ENCODE measurements at regions not wholly inside any gene's neighbourhood (a gene's known extent, or its start where the extent isn't known, plus 50 kb on each side); places are given as distances from the start of the nearest gene placed in this dataset.

- DNase-seq (no peak), ATAC-seq (ENCODE audit: poor library complexity) (no peak)
- intact Hi-C loops (cut with DNase I), result no loop called here
These were observed 135.1 kb upstream of the SEMA6D start for GRCh38 chr15:47582233-47582632.

DNA sequence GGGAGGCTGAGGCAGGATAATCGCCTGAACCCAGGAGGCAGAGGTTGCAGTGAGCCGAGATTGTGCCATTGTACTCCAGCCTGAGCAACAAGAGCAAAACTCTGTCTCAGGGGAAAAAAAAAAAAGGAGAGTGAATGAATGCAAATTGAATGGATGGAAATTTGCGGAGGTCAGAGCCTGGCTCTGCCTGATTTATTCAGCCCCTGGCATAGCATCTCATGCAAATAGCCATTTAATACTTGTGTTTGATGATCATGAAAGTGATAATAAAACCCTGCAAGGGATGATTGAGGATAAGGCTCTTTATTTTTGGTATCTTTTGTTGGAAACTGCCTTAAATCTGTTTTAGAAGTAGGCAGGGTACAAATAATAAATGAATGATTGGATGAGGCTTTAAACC, 133.0 kb upstream of the SEMA6D start:
- DNase-seq (no peak), ATAC-seq (ENCODE audit: poor library complexity) (no peak)
- intact Hi-C loops (cut with DNase I), result no loop called here

DNA sequence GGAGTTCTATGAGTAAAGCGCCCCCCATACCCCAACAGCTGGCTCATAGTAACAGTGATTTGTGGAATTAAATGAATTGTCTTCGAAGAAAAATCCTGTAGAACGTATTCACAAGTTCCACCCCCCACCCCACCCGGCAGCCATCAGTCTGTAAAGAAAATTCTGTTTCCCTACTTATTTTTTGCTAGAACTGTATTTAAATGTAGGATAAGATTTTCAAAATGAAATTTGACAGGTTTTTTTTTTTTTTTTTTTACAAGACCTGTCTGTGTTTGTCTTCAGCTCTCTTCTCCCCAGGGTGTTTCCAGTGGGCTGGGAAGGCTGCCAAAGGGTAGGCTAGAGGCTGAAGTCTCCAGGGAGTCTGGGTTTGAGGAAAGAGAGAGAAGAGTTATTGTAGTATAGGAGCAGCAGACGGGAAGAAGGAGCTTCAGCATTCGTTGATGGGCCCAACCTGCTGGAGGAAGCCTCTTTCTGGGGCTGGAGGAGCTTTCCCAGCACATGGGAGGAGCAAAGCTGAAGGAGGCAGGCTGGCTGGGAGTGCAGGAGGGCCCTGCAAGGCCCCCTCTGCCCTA, 130.6 kb upstream of the SEMA6D start:
- DNase-seq (peak; percentile 70), ATAC-seq (ENCODE audit: poor library complexity) (peak; percentile 36)
- intact Hi-C loops (cut with DNase I), result no loop called here

GRCh38 chr15:47587940-47588802, 129.1 kb upstream of the SEMA6D start:
- intact Hi-C loops (cut with DNase I), result no loop called here
- ATAC-seq (ENCODE audit: poor library complexity) (peak; percentile 73), DNase-seq (no peak)

- DNase-seq, result no peak
- intact Hi-C loops (cut with DNase I), result no loop called here
- no peak for ATAC-seq (ENCODE audit: poor library complexity)
These were observed 128.3 kb upstream of the SEMA6D start for GRCh38 chr15:47588958-47589357.

GRCh38 chr15:47598996-47599395, 118.3 kb upstream of the SEMA6D start:
- DNase-seq, result no peak
- intact Hi-C loops (cut with DNase I), result no loop called here
- no peak for ATAC-seq (ENCODE audit: poor library complexity)

GRCh38 chr15:47599806-47600205, 117.5 kb upstream of the SEMA6D start:
- ATAC-seq (ENCODE audit: poor library complexity) (no peak), DNase-seq (no peak)
- intact Hi-C loops (cut with DNase I), result no loop called here

DNA sequence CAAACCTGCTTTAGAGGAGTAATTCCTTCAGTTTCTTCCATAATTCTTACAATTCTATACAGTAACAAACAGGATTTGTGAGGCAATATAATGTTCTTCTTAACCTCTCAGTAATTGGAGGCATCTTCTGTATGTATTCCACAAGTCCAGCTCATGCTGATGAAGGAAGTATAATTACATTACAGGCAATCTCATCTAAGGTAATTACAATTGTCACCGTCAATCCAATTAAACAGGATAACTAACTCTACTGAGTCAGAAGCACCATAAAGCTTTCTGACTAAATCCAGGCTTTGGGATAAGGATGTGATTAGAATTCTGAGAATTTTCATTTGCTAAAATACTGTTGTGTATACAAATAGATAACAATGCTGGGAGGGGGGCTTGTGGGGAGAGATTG, 115.2 kb upstream of the SEMA6D start:
- ATAC-seq (ENCODE audit: poor library complexity) (no peak), DNase-seq (no peak)
- intact Hi-C loops (cut with DNase I), result no loop called here

- intact Hi-C loops (cut with DNase I), result no loop called here
- DNase-seq (no peak), ATAC-seq (ENCODE audit: poor library complexity) (no peak)
These were observed 114.3 kb upstream of the SEMA6D start for GRCh38 chr15:47603026-47603425.

GRCh38 chr15:47607695-47608094, 109.6 kb upstream of the SEMA6D start:
- intact Hi-C loops (cut with DNase I), result no loop called here
- peak; percentile 65 for ATAC-seq (ENCODE audit: poor library complexity)
- DNase-seq, result no peak

- intact Hi-C loops (cut with DNase I), result no loop called here
These were observed 107.6 kb upstream of the SEMA6D start for GRCh38 chr15:47609693-47610092.

GRCh38 chr15:47610736-47611135, 106.6 kb upstream of the SEMA6D start:
- DNase-seq (no peak), ATAC-seq (ENCODE audit: poor library complexity) (no peak)
- intact Hi-C loops (cut with DNase I), result no loop called here

More at GRCh38 chr15:47609693-47610092, 107.6 kb upstream of the SEMA6D start:
- no peak for DNase-seq
- no peak for ATAC-seq (ENCODE audit: poor library complexity)

- intact Hi-C loops (cut with DNase I), result no loop called here
- DNase-seq (no peak), ATAC-seq (ENCODE audit: poor library complexity) (no peak)
These were observed 102.8 kb upstream of the SEMA6D start for GRCh38 chr15:47614360-47615011.

DNA sequence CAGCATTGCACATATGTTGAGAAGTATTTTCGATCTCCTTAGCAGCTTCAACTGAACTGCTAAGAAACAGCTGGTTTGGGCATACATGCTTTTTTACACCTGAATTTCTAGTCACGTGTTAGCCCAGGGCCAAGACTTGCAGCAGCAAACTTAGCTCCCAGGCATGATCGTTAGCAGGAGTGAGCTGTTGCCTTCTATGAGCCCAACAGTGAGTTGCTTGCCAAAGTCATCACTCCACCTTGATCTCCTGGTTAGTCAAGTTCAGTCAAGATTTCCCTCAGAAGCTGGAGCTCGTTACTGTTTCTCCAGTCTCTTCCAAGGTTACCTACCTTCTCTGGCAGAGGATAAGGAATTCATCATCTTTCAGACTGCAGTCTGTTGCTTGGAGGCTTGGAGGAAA, 100.4 kb upstream of the SEMA6D start:
- intact Hi-C loops (cut with DNase I), result no loop called here
- no peak for ATAC-seq (ENCODE audit: poor library complexity)
- no peak for DNase-seq

DNA sequence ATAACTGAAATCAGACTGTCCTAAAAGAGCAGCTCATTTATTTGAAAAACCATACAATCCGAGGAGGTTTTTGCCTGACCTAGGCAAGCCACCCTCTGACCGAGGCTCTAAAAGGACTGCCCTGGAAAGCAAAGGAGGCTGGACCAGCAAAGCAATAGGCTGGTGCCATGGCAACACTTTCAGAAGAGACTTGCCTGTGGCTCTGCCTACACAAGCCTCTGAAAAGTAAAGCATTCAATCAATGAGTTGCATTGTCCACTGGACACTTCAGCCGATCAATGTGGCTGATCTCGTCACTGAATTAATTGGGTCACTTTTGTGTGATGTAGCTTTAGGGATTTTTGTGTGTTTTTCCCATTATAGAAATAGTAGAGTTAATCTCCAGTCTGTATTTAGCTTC, 99.1 kb upstream of the SEMA6D start:
- no peak for ATAC-seq (ENCODE audit: poor library complexity)
- intact Hi-C loops (cut with DNase I), result no loop called here

DNA sequence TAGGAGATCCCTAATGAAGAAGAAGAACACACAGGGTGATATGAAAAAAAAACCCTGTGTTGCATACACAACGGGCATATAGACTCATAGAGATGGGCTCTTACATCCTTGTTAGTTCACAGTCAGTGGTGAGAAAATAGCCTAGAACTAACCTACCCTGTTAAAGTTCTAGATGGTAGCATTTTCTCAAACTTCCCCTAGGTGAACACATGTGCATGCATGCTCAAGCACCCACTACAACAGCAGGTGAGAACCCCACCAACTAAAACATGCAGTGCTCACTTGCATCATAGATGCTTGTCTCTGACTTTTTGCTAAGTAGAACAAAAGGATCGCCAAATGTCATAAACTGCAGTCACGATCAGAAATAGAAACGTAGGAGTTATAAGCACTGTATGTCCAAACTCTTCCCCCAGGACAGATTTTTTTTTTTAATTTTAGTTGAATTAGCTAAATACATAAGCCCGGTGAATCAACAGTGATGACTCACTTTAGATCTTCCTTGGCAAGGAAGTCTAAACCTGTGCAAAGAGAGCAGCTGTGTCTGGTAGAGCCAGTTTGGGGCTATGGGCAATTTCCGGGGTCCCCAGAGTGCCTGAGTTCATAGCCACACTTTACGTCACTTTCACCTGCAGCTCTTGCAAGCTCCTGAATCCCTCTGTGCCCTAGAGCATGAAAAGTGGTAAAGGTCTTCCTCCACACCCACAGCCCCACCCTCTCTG, 96.2 kb upstream of the SEMA6D start:
- intact Hi-C loops (cut with DNase I), result no loop called here
- DNase-seq (no peak), ATAC-seq (ENCODE audit: poor library complexity) (no peak)

More for the DNA sequence above, 99.1 kb upstream of the SEMA6D start:
- DNase-seq, result no peak

- ATAC-seq (ENCODE audit: poor library complexity), result no peak
These were observed 95.2 kb upstream of the SEMA6D start for GRCh38 chr15:47622055-47622454.

DNA sequence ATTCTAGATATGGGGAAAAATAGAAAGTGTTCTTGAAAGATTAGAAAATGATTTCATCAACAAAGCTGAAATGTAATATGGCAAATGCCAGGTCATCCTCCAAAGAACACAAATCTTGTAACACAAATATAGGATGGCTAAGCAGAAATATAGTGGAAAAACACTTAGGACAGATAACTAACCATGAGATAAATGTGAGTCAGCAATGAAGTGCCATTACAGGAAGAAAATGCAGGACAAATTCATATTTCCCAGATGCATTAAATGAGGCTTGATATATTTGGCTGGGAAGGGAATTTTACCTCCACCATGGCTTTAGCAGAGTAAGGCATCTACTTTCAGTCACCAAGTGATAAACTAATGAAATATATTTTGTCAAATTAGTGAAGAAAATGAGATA, 92.8 kb upstream of the SEMA6D start:
- no peak for ATAC-seq (ENCODE audit: poor library complexity)
- DNase-seq, result no peak
- intact Hi-C loops (cut with DNase I), result no loop called here

More at GRCh38 chr15:47622055-47622454, 95.2 kb upstream of the SEMA6D start:
- intact Hi-C loops (cut with DNase I), result no loop called here
- no peak for DNase-seq

- no peak for DNase-seq
- intact Hi-C loops (cut with DNase I), result no loop called here
- no peak for ATAC-seq (ENCODE audit: poor library complexity)
These were observed 78.3 kb upstream of the SEMA6D start for GRCh38 chr15:47639042-47639441.

Measured in Right ventricle myocardium superior (tissue), 1 donor.